Retina (tissue), 1 donor: ENCODE measurements at regions not wholly inside any gene's neighbourhood (a gene's known extent, or its start where the extent isn't known, plus 50 kb on each side); places are given as distances from the start of the nearest gene placed in this dataset.

Source experiments
- DNase-seq: peaks from one replicate; pipeline ENCODE4 v3.0.0-alpha.2; 2016

DNA sequence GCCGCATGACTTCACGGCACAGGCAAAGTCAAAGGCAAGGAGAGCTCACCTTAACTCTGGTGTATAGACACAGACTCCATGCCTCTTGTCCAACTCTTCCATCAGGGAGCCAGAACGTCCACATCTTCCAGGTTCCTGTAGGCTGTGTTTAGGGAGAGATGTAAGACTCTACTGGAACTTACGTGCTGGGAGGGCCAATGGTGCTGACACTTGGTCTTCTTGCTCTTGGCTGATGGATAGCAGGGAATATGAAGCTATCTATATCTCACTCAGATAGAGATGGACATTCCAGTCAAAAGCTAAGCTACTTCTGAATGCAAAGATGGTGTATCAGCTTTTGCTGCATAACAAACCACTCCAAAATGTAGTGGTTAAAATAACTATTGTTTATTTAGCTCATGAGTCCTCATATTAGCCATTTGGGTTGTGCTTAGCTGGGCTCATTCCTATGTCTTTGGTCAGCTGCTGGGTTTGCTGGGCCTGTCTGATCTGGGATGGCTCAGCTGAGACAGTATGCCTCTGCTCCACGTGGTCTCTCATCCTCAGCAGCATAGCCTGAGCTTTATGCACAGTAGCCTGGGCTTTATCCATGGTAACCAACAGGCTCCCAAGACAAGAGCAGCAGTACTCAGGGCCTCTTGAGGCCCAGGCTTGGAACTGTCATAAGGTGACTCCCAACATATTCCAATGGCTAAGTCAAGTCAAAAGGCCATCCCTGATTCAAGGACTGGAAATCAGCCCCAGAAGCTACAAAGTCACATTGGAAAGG lies 111.6 kb downstream of the SNX5 start:
- DNase-seq: no peak

GRCh38 chr20:17856024-17856564 lies 112.5 kb downstream of the SNX5 start:
- no peak for DNase-seq

DNA sequence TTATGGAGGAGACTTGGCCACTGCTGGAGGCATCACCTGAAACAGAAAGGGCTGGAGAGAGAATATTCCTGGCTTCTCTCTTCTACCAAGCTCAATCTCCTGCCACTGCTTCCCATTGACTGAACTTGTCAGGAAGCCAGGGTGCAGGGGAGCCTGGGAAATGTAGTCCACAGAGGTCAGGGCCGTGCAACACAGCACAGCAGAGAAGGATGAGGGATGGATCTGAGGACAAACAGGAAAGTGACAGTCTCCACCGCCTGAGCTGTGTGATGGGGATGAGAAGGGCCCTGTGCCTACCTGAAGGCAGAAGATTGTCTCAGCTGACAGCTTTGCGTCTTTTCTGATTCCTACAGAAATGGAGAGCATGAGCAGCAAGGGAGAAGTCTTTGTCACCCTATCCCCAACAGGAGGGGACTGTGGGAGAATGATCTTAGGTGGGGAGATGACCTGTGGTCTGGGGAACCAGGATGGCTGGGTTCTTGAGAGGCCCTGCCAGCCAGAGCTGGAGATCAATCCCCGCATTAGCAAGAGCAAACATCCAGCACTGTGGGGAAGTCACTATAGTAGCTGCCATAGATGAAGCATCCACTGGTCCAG lies 114.2 kb downstream of the SNX5 start:
- peak; percentile 34 for DNase-seq

DNA sequence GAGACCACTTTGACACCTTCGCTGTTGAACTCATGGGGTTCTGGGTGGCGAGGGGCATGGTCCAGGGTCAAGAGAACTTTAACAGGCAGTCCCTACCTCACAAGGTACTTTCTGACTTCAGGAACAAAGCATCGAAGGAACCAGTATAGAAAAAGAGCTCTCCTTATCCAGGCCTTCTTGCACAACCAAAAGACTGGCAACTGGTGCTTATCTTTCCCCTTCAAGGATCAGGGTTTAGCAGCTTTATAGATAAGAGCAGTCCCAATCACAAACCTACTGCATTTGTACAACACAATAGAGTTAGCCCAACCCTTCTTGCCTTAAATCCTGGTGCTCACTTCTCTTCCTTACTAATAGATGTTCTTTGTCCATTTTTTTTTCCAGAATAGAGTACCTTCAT lies 116.3 kb downstream of the SNX5 start:
- DNase-seq: no peak

- DNase-seq: no peak
Observed at GRCh38 chr20:17850684-17851026, 117.9 kb downstream of the SNX5 start.

- no peak for DNase-seq
Observed at GRCh38 chr20:17849901-17850683, 118.5 kb downstream of the SNX5 start.

DNA sequence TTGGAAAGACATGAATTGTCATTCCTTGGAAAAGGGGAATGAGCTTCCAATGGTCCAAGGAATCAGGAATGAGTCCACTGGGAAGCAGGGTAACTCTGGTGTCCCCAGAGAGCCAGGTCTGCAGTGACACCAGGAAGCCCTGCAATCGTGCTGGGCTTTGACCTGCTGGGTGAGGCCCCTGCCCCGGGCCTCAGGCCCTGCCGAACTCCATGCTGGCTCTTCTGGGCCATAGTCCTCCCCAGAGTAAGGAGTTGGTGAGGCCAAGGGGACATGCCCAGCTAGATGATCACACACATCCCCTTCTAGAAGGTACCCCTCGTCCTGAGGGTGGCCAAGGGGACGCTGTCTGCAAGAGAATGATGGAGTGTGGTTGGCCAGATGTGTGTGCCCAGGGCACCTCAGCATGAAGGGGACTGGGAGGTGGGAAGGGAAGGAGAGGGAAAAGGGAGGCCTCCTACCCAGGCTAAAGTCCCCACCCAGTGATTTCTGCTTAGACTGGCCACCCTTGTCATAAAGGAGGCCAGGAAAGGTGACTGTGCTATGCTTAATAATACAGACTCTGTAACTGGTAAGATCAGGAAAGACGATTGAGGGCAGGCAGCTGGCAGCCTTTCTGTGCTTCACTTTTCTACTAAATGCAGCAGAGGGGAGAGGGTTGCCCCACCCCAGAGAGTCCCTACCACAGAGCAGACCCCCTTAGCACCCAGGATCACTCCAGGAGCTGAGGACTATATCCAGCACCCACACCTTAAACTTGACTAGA lies 119.3 kb downstream of the SNX5 start:
- DNase-seq: no peak

DNA sequence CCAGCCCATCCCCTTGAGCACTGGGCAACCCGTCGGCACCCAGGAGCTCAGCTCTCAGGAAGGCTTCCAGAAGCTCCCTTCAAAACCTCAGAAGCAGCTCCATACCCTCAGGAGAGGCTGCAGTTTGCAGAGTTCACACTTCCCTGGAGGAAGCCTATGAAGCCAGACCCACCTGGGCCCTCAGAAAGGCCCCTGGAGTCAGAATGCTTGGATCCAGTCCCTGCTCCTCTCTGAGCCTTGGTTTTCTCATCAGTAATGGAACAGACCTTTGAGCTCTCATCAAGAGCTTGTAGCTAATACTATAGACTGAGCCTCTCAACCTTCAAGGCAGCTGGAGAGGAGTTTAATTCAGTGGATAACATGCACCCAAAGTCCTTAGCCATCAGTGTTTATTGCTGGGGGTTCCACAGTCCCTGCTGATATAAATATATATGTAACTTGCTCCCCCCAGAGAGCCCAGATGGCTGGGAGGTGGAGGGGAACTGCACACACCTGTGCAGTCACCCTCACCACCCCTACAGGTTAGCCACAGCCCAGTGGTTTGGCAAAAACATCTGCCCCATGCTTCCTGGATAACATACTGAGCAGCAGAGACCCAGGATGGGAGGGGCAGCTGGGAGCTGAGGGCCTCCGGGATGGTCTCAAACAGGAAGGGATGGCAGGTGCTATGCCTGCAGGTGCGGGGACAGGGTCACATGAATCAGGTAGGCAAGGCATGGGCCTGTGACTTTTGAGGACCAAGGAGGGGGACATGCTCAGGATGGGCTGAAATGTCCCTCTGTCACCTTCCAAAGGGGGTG lies 120.1 kb downstream of the SNX5 start:
- no peak for DNase-seq

GRCh38 chr20:17845701-17846475 lies 122.7 kb downstream of the SNX5 start:
- no peak for DNase-seq

GRCh38 chr20:17844549-17845298 lies 123.9 kb downstream of the SNX5 start:
- no peak for DNase-seq

DNA sequence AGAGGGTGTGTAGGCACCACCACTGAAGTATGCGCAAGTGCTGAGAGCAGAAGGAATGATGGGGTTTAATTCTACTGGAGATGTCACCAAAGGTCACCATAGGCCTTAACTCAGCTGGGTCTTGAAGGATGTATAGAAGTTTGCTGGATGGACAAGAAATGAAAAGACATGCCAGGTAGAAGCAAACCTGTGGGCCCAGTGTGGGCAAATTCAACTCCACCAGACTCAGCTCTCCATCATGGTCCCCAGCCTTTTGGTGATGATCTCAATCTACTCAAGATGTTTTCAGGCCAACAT lies 124.5 kb downstream of the SNX5 start:
- no peak for DNase-seq

GRCh38 chr20:17843246-17844132 lies 125.1 kb downstream of the SNX5 start:
- no peak for DNase-seq

DNA sequence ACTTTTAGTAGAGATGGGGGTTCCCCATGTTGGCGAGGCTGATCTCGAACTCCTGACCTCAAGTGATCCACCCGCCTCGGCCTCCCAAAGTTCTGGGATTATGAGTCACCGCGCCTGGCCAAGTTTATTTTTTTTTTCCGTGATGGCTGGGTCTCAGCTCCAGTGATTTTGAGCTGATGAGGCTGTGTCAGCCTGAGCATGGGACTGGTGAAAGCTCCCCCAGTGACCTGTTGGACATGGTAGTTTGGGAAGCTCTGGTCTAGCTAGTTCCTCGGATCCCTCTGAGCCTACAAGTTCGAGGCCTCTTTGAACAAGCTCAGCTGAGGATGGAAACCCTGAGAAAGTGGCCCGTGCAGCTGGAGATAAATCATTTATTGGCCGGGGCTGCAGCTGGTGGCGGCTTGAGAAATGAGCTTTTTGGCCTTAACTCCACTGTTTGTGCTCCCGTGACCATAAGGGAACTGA lies 126.8 kb downstream of the SNX5 start:
- no peak for DNase-seq

DNA sequence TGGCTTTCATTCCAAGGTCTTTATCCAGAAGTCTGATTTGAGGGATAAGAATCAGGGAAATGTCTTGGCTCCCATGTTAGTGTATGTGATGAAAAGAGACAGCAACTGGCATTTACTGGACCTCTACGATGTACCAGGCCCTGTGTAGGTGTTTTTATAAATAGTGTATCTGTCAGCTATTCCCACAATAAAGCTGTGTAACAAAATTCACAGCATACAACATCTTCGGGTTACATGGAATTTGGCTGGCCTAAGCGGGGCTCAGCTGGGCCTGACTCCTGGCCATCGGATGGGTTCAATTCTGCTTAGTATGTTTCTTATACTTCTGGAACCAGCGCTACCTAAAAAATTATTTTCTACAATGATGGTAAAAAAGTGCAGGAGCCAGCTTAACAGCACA lies 128.2 kb downstream of the SNX5 start:
- DNase-seq: no peak

DNA sequence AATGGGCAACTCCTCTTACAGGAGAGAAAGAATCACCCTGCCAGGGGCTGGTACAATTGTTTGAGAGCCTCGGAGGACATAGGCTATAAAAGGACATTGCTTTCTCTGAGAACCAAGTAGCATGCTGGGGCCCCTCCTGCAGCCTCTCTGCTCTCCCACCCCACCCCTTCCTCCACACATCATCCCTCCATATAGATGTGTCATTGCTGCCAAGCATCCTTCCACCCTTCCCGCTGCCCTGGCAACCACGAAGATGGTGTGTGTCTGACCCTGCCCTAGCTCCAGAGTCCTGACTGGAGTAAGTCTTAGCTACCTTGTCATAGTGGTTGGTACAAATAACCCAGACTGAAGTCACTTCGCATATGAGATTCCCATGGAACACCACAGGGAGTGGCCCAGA lies 129.7 kb downstream of the SNX5 start:
- no peak for DNase-seq

DNA sequence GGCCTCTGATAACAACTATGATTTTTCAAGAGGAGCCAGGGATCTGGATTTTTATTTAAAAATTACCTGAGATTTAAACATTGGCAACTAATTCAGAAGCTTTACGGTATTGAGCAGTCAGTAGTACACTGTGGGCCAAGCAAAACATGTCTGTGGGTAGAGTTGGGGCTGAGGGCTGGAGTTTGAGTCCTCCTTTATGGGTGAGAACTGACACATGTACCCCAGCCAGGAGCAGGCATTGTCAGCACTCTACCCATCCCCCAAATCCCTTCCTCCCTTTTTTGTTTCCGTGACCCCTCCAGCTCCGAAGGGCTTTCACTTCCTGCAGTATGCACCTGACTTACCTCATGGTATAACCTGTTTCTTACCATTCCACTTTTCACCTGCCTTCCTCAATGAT lies 131.4 kb downstream of the SNX5 start:
- DNase-seq: no peak

GRCh38 chr20:17836303-17836861 lies 132.2 kb downstream of the SNX5 start:
- no peak for DNase-seq

DNA sequence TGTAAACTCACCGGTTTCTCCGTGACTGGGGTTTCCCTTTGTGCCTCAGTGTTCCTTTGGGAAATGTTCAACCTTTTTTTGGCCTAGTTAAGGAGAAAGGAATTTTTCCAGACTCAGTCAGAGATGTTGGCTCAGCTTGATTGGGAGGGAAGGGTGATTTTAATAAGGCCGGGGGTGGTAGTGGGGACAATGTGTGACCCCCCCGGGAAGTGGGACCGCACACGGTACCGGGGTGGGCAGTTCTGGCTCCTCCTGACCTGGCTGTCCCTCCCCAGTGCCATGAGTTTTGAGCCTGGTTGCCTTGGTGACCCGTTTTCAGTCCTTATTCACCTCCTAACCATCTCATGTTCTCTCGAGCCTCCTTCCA lies 132.7 kb downstream of the SNX5 start:
- no peak for DNase-seq

DNA sequence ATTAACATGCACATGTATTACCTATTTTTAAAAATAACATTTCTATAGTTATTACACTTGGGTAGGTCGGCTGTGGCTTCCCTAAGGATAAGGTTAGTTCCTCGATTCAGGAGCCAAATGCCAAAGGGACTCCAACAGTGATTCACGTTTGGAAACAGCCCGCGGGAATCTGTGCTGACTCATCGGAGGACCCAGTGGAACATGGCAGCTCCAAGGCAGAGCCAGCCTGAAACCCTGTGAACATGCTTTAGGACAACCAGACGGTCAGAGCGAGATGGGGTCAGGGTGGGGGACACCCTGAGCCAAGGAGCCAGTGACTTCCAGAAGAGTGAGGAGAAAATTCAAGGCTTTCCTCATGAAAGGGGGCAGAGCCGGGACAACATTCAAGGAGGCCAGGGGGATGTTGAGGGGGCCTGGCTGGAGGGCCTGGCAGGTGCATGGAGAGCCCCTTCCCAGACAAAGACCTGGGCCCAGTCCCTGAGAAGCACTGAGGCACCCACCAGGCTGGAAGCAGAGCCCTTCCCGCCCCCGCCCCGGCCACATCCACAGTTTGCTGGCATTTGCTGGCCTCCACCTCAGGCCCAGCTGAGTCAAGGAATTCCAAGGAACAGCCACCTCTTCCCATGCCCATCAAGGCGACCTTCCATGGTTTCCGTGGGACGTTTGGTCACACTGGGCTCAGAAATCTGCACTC lies 133.2 kb downstream of the SNX5 start:
- DNase-seq: no peak
